ENCODE measurements at regions not wholly inside any gene's neighbourhood (a gene's known extent, or its start where the extent isn't known, plus 50 kb on each side); places are given as distances from the start of the nearest gene placed in this dataset.
"Not testable (repeated sequence)": the region's sequence is repeated elsewhere in the genome, so short reads cannot be mapped to it uniquely, and the experiment has no call there.

DNA sequence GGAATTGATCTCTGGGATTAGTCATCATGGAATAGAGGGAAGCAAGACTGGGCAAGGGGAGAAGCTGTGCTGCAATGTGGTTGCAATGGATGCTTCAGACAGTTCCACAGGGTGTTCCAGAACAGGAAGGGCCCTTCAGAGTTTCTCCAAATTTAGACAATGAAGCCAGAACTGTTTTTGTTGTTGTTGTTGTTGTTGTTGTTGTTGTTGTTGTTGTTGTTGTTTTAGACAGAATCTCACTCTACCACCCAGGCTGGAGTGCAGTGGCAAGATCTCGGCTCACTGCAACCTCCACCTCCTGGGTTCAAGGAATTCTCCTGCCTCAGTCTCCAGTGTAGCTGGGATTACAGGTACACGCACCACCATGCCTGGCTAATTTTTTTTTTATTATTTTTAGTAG lies 105.3 kb downstream of the SCG2 start:
- TF ChIP-seq, protein P1, sequence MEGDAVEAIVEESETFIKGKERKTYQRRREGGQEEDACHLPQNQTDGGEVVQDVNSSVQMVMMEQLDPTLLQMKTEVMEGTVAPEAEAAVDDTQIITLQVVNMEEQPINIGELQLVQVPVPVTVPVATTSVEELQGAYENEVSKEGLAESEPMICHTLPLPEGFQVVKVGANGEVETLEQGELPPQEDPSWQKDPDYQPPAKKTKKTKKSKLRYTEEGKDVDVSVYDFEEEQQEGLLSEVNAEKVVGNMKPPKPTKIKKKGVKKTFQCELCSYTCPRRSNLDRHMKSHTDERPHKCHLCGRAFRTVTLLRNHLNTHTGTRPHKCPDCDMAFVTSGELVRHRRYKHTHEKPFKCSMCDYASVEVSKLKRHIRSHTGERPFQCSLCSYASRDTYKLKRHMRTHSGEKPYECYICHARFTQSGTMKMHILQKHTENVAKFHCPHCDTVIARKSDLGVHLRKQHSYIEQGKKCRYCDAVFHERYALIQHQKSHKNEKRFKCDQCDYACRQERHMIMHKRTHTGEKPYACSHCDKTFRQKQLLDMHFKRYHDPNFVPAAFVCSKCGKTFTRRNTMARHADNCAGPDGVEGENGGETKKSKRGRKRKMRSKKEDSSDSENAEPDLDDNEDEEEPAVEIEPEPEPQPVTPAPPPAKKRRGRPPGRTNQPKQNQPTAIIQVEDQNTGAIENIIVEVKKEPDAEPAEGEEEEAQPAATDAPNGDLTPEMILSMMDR (IDR thresholded peaks at IDR 0.05; ENCODE audit: insufficient read depth, low read length) = not testable (repeated sequence)
- not testable (repeated sequence) for TF ChIP-seq SPI1 (IDR thresholded peaks at IDR 0.05; ENCODE audit: borderline replicate concordance, low read depth)
